ENCODE measurements at regions not wholly inside any gene's neighbourhood (a gene's known extent, or its start where the extent isn't known, plus 50 kb on each side); places are given as distances from the start of the nearest gene placed in this dataset.

GRCh38 chr14:104505085-104506074, 74.2 kb upstream of the C14orf180 start:
- DNase-seq = no peak

- no peak for DNase-seq
These were observed 72.9 kb upstream of the C14orf180 start for GRCh38 chr14:104506461-104507253.

- no peak for DNase-seq
These were observed 72.1 kb upstream of the C14orf180 start for GRCh38 chr14:104507443-104507842.

GRCh38 chr14:104509673-104510072, 69.9 kb upstream of the C14orf180 start:
- DNase-seq = no peak

GRCh38 chr14:104510216-104510615, 69.3 kb upstream of the C14orf180 start:
- no peak for DNase-seq

GRCh38 chr14:104510794-104511611, 68.6 kb upstream of the C14orf180 start:
- DNase-seq = no peak

GRCh38 chr14:104512061-104512460, 67.5 kb upstream of the C14orf180 start:
- DNase-seq = no peak

- no peak for DNase-seq
These were observed 66.6 kb upstream of the C14orf180 start for GRCh38 chr14:104512771-104513640.

GRCh38 chr14:104513641-104514046, 65.9 kb upstream of the C14orf180 start:
- DNase-seq = no peak

- no peak for DNase-seq
These were observed 65.3 kb upstream of the C14orf180 start for GRCh38 chr14:104514156-104514848.

GRCh38 chr14:104515059-104515810, 64.3 kb upstream of the C14orf180 start:
- no peak for DNase-seq

- no peak for DNase-seq
These were observed 63.5 kb upstream of the C14orf180 start for GRCh38 chr14:104515811-104516780.

GRCh38 chr14:104516906-104517305, 62.7 kb upstream of the C14orf180 start:
- DNase-seq = no peak

GRCh38 chr14:104517426-104517825, 62.1 kb upstream of the C14orf180 start:
- no peak for DNase-seq

GRCh38 chr14:104517867-104518266, 61.7 kb upstream of the C14orf180 start:
- DNase-seq = no peak

GRCh38 chr14:104518659-104519350, 60.8 kb upstream of the C14orf180 start:
- DNase-seq = no peak

GRCh38 chr14:104519721-104520120, 59.8 kb upstream of the C14orf180 start:
- DNase-seq = no peak

GRCh38 chr14:104520620-104521410, 58.7 kb upstream of the C14orf180 start:
- no peak for DNase-seq

Measured in activated naive CD4-positive, alpha-beta T cell treated with Interleukin-2 at 50 U/mL for 16 hours (primary cell).